ENCODE measurements at regions not wholly inside any gene's neighbourhood (a gene's known extent, or its start where the extent isn't known, plus 50 kb on each side); places are given as distances from the start of the nearest gene placed in this dataset.

GRCh38 chr15:88403351-88403791, 63.8 kb downstream of the MRPL46 start:
- no peak for DNase-seq (ENCODE audit: low spot score)

- no peak for DNase-seq (ENCODE audit: low spot score)
Observed at GRCh38 chr15:88401996-88402656, 65.1 kb downstream of the MRPL46 start.

- DNase-seq (ENCODE audit: low spot score), result no peak
Observed at GRCh38 chr15:88401251-88401995, 65.8 kb downstream of the MRPL46 start.

GRCh38 chr15:88400591-88401250, 66.5 kb downstream of the MRPL46 start:
- no peak for DNase-seq (ENCODE audit: low spot score)

GRCh38 chr15:88400084-88400483, 67.1 kb downstream of the MRPL46 start:
- no peak for DNase-seq (ENCODE audit: low spot score)

- no peak for DNase-seq (ENCODE audit: low spot score)
Observed at GRCh38 chr15:88399021-88399685, 68.0 kb downstream of the MRPL46 start.

- no peak for DNase-seq (ENCODE audit: low spot score)
Observed at GRCh38 chr15:88398011-88398410, 69.2 kb downstream of the MRPL46 start.

GRCh38 chr15:88397506-88397905, 69.7 kb downstream of the MRPL46 start:
- no peak for DNase-seq (ENCODE audit: low spot score)

GRCh38 chr15:88395872-88396781, 71.1 kb downstream of the MRPL46 start:
- no peak for DNase-seq (ENCODE audit: low spot score)

GRCh38 chr15:88395241-88395640, 71.9 kb downstream of the MRPL46 start:
- no peak for DNase-seq (ENCODE audit: low spot score)

- DNase-seq (ENCODE audit: low spot score), result no peak
Observed at GRCh38 chr15:88394553-88395145, 72.5 kb downstream of the MRPL46 start.

- DNase-seq (ENCODE audit: low spot score), result no peak
Observed at GRCh38 chr15:88393719-88394519, 73.3 kb downstream of the MRPL46 start.

GRCh38 chr15:88391700-88392099, 75.5 kb downstream of the MRPL46 start:
- no peak for DNase-seq (ENCODE audit: low spot score)

- no peak for DNase-seq (ENCODE audit: low spot score)
Observed at GRCh38 chr15:88391006-88391405, 76.2 kb downstream of the MRPL46 start.

GRCh38 chr15:88390164-88390901, 76.9 kb downstream of the MRPL46 start:
- no peak for DNase-seq (ENCODE audit: low spot score)

GRCh38 chr15:88389120-88389519, 78.1 kb downstream of the MRPL46 start:
- DNase-seq (ENCODE audit: low spot score), result no peak

- no peak for DNase-seq (ENCODE audit: low spot score)
Observed at GRCh38 chr15:88388686-88389085, 78.5 kb downstream of the MRPL46 start.

- peak; percentile 35 for DNase-seq (ENCODE audit: low spot score)
Observed at GRCh38 chr15:88385078-88385700, 82.0 kb downstream of the MRPL46 start.

GRCh38 chr15:88383354-88383753, 83.8 kb downstream of the MRPL46 start:
- DNase-seq (ENCODE audit: low spot score), result no peak

Measured in GM03348 (cell line).